NCI-H345 (cell line): ENCODE measurements at regions not wholly inside any gene's neighbourhood (a gene's known extent, or its start where the extent isn't known, plus 50 kb on each side); places are given as distances from the start of the nearest gene placed in this dataset.
"Not testable (repeated sequence)": the region's sequence is repeated elsewhere in the genome, so short reads cannot be mapped to it uniquely, and the experiment has no call there.

Experiments used
- DNase-seq: peaks from one replicate; lab custom pipeline; 2025; lab: John Stamatoyannopoulos, UW

DNA sequence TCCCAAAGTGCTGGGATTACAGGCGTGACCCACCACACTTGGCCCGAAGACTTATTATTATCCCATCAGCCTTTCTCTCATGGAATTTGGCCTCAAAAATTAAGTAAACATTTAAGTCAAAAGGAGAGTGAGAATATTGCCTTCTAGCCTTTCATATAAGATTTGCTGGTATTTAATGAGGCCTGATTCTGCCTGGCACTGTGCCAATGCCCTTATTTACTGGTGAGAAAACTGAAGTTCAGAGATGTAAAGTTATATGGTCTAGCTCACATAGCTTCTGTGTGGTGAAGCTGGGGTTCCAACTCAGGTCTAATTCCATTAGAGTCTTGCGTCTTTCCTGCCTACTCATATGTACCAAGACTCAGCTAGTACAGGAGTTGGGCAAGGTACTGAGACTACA is 260.2 kb downstream of the SDHAF3 start:
- DNase-seq, result no peak

DNA sequence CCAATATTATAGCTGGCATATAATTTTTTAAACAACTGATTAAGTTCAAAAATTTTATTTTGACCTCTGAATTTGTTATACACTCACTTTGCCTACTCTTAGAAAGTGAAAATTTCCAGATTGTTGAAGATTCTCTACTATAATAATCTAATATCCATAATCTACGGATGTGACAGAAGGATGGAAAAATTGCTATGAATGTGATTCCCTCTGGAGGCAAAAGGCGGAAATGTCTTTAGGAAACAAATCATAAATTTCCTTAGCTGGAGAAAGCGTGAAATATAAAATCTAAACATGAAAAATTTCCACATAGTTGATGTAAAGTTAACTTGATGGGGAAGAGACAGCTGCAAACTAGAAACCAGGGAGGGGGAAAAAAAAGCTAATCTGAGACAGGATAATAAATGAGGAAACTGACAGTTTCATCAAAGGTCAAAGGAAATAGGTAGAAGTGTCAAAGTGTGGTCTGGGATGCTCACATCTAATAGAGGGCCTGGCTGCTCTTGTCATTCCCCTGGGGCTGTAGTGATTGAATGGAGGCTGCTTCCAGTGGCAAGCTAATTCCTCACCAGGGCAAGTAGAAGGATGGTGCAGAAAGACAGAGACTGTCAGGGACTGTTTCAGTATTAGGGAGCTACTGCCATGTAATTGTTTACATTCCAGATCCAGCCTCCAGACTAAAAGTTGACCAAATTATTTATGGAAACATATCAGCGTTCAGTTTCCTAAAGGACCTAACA is 264.5 kb downstream of the SDHAF3 start:
- no peak for DNase-seq

DNA sequence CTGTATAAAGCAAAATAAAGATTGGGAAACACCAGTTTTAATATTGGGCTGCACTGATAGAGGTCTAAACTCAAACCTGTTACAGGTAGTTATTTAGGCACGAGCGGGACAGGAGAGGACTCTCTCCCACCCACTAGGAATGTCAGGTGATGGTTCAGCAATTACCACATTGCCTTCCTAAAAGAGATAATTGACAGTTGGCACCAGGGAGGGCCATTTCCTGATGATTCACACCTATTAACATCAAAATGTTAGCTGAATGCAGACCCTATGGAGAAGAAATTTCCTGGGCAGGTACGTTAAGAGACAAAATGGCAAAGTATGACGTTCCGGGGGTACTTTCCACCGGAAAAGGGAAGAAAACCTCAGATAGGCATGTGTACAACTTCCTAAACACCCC is 272.6 kb downstream of the SDHAF3 start:
- no peak for DNase-seq

DNA sequence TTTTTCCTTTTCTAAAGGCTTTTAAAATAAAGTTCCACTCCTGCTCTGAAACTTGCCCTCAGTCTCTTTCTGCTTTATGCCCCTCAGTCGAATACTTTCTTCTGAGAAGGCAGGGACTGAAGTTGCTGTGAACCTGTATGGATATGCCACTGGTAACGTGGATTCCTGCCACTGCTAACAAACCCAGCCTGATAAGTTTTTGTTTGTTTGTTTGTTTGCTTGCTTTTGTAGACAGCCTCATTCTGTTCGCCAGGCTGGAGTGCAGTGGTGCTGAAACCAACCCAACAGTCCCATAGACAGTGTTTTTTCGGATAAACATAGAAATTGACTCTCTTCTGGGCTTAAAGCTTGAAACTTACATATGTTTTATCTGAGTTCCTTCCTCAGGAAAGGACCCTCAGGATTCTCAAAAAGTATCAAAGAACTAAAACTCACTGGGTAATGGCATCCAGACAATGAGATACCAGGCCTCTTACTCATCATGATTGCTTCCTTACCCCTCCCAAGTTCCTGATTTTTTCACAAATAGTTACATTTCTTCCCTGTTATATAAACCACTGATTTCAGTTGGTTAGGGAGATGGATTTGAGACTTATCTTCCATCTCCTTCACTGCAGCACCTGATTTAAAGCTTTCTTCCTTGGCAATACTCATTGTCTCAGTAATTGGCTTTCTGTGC is 273.6 kb downstream of the SDHAF3 start:
- DNase-seq, result no peak

DNA sequence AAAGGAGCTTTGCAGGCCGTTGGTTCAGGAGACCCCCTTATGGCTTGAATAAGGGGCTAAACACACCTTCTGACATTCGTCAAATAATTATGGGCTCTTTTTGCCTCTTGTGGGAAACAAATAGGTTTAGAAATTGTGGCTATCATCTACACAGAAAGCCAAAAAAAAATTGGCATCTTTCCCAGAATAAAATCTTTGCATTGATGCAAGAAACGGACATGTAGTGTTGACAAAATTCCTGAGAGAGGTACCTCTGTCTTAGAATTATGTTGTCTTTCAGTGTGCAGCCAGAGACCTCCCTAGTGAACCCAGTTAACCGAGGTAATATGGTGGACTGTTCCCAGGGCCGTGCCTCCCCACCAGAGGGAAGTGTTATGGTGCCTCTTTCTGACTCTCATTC is 283.9 kb downstream of the SDHAF3 start:
- peak; percentile 11 for DNase-seq

DNA sequence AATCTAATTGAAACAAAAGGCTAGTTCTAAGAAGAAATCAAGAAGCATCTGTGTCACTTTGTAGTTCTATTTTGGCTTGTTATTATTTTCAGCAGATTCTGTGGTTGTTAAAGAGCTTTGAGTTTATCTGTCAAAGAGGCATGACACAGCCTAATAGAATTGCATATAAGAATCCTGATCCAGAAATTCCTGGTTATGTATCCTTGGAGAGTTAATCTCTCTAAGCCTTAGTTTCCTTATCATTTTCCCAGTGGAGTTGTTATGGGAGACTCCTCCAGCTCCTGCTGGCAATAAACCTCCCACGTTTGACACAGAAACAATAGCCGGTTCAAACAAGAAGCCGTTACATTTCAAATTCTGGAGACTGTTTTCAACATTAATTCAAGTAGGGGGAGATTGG is 288.3 kb downstream of the SDHAF3 start:
- no peak for DNase-seq

DNA sequence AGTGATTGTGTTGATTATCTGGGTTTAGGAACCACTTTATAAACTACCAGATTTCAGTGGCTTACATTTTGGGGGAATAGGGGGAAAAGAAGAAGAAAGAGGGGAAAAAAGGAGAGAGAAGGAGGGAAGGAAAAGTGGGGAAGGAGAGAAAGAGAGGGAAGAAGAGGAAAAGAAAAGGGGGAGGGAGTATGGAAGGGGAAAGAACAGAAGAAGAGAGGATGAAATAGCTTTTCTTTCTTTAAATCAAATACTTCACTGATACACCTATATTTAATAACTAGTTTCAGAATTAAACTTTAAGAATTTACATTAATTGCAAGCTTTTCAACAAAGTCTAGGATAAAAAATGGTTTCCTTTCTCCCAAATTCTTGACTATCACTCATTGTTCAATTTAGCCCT is 289.6 kb downstream of the SDHAF3 start:
- DNase-seq, result no peak

DNA sequence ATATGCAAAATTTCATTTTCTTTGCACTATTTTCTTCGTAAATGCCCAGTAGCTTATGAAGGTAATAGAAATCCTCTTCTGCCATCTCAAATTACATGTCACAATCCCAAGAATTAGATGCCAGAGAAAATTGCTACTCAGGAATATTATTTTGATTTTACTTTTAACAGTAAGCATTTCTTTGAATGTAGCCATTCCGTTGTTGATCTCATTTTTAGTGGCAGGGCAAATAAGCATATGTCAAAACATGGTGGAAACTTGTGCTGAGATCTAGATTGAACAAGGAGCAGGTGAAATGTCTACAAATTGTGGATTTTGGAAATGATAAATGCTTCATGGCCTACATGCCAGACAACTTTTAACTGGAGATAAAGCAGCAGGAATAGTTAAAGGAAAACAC is 291.8 kb downstream of the SDHAF3 start:
- no peak for DNase-seq

DNA sequence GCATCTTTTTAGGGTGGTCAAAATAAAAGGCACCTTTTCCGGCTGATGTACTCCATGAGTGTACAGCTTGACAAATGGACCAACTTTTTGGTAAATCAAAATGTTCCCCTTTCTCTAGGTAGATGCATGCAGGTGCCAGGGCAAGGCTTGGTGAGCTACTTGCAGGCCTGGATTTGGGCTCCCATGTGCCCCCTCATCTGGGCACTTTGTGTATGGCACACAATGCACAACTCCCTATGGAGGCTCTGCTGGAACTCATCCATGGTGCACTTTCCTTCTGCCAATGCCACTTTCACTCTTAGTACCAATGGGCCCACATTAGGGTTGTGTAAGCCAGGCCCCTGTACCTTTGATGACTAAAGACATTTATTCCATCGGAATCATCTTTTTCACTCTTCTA is 300.8 kb downstream of the SDHAF3 start:
- DNase-seq, result no peak

DNA sequence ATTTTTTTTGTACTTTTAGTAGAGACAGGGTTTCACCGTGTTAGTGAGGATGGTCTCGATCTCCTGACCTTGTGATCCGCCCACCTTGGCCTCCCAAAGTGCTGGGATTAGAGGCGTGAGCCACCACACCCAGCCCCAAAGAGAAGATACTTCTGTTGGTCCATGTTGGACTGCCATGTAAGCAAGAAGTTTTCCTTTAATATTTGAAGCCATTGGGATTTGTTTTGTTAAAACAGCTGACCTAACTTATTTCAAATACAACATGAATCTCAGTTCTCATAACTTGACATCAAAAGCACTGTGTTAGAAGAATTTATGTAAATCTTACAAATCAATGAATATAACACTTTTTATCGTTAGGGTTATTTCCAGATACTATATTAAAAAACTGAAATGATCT is 302.4 kb downstream of the SDHAF3 start:
- DNase-seq, result no peak

DNA sequence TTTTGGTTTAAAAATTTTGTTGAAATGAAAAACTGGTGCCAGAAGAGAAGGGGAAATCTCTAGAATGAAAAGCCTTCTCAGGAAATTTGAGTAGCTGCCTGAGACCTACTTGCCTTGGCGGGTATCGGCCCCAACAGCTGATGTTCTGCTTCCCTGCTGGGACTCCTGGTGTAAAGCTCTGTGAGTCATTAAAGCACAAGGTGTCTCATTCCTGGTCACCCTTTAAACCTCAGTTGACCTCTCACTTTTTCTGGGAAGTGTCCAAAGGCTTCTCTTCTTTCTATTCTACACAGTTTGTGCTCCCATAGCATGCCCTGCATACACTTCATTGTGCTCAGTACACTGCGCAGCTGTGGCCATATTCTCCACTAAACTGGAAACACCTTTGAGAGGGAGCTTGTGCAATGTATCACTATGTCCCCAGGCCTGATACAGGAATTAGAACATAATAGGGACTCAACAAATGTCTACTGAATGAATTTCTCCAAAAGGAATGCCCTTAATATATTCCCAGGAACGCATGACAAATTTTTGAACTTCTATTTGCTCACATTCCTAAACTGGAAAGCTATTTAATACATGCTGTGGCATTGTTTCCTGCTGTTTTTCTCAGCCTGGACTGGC is 303.9 kb downstream of the SDHAF3 start:
- no peak for DNase-seq

DNA sequence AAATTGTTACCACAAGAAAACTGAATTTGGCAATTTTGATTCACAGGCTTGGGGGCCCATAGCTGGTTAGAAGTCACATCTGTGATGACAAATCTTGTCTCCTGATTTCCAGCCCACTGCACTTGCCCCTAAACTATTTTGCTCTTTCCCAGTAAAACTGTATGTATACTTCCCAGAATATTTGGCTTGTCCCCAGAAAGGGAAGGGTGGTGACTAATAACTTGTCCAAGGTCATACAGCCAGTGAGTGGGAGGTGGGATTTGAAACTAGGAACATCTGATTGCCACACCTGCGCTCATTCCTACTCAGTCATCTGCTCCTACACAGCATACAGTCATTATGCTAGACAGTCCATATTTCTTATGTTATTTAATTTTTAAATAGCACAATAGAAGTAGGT is 304.5 kb downstream of the SDHAF3 start:
- DNase-seq, result no peak

DNA sequence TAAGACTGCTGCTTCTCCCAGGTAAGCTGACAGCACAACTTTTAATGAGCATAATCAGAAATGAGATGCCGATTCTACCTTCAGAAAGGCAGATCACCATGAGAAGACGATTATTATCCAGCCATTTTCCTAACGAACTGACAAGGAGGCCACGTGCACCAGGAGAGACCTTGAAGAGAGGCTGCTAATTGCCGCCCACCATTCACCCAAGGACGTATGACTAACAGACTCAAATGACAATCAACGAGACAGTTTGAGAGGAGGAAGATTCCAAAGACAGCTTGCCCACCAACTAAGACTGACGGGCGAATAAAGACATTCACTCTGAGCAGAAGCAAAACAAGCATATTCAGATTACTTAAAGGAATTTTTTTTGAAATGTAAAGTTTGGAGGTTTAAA is 301.9 kb upstream of the TAC1 start:
- DNase-seq, result no peak

DNA sequence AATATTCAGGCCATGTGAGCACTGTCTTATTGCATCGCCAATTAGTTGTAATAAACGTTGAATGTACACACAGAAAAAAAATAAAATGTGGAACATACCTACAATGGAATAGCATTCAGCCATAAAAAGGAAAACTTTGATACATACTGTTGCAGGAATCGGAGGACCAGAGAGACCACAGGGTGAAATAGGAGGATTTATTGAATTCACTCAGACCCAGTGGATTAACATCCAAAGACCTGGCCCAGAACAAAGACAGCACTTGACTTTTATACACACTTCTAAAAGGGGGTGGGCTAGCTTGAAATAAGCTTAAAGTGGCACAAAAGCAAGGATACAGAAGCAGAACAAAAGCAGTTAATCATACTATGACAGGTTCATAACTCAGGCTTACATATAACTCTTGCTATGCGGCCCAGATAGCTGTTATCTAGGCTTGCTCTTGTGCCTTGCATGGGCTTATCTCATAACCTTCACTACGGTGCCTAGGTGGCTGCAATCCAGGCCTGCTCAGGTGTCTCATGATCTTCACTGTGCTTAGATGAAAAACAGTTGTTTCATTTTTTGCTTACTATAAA is 292.2 kb upstream of the TAC1 start:
- no peak for DNase-seq

DNA sequence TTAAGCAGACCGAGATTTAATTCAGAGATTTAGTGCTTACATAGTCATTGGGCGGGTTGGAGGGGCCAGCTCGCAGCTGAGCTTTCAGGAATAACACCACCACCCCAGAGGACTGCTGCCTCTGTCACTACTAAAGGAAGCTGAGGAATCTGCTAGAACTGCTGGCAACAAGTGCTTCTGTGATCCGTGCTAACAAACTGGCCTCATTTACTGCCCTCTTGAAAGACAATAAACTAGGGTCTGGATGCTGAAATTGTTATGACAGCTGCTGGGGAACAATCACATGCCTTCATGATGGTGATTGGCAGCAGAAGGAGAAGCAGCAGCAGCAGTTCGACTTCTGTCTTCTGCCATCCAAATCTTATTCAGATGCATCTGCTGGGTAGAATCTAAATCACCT is 285.5 kb upstream of the TAC1 start:
- DNase-seq, result peak; percentile 44

DNA sequence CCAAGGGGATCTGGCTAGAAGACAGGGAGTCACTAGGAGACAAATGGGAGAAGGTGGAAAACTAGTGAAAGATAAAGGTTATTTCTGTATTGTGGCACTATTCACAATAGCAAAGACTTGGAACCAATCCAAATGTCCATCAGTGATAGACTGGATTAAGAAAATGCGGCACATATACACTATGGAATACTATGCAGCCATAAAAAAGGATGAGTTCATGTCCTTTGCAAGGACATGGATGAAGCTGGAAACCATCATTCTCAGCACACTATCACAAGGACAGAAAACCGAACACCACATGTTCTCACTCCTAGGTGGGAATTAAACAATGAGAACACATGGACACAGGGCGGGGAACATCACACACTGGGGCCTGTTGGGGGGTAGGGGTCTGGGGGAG is 282.4 kb upstream of the TAC1 start:
- not testable (repeated sequence) for DNase-seq

DNA sequence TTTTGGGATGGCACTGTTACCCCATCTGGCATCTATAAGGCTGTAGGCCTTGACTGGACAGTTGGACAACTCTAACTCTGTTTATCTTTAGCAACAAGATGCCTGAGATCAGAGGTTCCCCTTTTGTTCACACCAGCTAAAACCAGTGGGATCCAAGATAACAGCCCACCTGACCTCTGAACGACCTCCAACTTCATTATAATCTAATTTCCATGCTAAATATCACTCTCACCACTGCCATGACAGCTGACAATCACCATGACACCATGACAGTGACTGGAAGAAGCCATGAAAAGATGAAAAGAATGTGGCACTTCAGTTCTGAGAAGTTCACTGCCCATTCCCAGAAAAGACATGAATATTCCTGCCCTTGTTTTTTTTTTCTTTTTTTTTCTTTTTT is 281.4 kb upstream of the TAC1 start:
- DNase-seq, result no peak

DNA sequence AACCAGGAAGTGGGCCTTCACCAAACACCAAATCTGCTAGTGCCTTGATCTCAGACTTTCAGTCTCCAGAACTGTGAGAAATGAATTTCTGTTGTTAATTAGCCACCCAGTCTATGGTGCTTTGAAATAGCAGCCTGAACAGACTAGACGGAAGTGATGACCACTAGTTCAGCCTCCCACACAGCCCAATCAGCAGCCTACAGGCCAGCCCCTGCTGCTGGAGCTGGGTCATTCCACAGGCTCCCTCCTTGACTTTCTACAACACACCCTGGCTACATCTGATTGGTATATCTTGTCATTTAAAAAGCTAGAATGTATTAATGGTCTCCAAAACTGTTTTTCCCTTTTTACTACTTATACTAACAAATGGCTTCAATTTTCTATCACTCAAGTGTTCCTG is 277.2 kb upstream of the TAC1 start:
- DNase-seq, result no peak

DNA sequence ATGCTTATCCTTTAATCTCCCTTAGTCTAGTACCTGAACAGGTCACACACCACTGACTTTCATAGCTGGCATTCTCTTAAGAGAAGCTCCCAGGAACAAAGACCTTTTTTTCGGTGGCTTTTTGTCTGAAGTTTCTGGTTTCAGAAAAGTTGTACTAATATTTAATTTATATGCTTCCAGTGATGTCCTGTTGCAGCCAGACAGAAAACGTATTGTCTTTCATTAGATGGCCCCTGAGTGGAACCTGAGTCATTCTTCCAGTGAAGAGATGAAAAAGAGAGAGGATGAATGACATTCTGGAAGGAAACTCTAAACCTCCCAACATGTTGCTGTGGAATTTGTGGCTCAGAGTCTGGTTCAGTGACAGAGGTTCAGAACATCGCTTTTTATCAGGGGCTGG is 274.8 kb upstream of the TAC1 start:
- peak; percentile 5 for DNase-seq

DNA sequence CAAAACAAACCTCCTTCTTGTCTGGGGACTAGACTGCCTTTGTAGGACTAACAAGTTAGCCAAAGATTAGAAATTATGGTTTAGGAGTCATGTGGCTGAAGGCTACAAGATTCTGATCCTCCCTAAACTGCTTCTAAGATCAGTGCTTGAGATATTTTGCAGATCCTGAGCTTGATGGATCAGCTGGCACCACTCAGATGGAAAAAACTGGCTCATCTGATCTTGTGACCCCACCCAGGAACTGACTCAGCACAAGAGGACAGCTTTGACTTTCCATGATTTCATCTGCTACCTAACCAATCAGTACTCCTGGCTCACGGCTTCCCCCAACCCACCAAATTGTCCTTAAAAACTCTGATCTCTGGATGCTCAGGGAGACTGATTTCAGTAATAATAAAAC is 271.5 kb upstream of the TAC1 start:
- no peak for DNase-seq

DNA sequence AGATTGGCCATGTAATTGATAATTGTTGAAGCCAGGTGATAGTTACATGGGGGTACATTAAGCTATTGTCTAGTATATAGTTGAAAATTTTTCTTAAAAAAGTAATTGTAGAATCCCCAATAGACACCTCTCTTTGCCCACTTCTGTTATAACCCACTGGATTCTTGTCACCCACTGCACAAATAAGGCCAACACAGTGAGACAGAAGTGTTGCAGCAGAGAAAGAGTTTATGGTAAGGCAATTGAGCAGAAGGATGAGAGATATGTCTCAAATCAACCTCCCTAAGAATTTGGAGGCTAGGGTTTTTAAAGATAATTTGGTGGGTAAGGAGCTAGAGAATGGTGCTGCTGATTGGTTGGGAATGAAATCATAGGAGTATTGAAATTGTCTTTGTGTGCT is 270.3 kb upstream of the TAC1 start:
- DNase-seq, result no peak

DNA sequence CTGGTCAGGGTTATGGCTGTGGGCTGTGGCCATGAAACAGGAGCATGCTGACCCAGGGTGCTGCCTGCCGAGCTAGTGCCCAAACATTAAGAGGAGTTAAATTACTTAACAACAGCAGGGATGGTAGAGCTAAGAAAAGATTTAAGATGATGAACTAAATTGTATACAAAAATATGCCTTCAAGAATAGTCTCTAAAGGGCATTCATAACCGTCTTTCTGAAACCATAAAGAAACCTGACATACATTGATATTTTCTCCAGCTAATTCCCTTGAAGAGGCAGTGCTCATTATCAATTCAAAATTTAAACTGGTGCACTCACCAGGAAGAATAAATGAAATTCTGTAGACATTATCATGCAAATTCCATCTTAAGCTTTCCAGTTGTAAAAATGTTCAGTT is 265.8 kb upstream of the TAC1 start:
- no peak for DNase-seq
